T-cell (primary cell): ENCODE measurements at regions not wholly inside any gene's neighbourhood (a gene's known extent, or its start where the extent isn't known, plus 50 kb on each side); places are given as distances from the start of the nearest gene placed in this dataset.
"Not testable (repeated sequence)": the region's sequence is repeated elsewhere in the genome, so short reads cannot be mapped to it uniquely, and the experiment has no call there.

Experiments used
- ATAC-seq, 4 experiments: fragments of 200-7000 bp in 3 of 4; fragments of 150-1000 bp in 1 of 4; cut with Tn5 transposase; replicated peaks in 1 of 4; 1 replicate in 3 of 4; 2 replicates in 1 of 4; pipeline ENCODE4 v1.10.0; 2021; ENCODE audit warnings: moderate library complexity in 3 of 4, mild to moderate bottlenecking in 2 of 4, moderate number of reproducible peaks in 1 of 4
- CTCF ChIA-PET, 2 donors: fragments of 300-600 bp; sonication (Branson Sonifier 250); formaldehyde crosslinking; loops; one replicate each; lab custom pipeline; 2022; ENCODE audit warnings: antibody characterized with exemption in 2 of 2; lab: Charles Lee
- POLR2A ChIA-PET, 2 donors: fragments of 300-600 bp; sonication (Branson Sonifier 250); formaldehyde crosslinking; loops; one replicate each; lab custom pipeline; 2022; ENCODE audit warnings: antibody characterized with exemption in 2 of 2; lab: Charles Lee
- DNase-seq, 35 experiments: peaks; one replicate each; pipeline versions ENCODE4 v3.0.0 to v3.0.0-alpha.2; 2013 to 2023
- H3K27ac ChIP-seq: one replicate; pipeline ENCODE4 v1.5.1; 2013; ENCODE audit warnings: low read length
- H3K27me3 ChIP-seq, 2 experiments: replicated peaks in 1 of 2; 1 replicate in 1 of 2; 2 replicates in 1 of 2; pipeline versions ENCODE4 v1.6.1 to v1.7.0; 2013; ENCODE audit warnings: low read length in 1 of 2, mixed read lengths in 1 of 2; ENCODE audit not compliant: control insufficient read depth in 2 of 2, insufficient read depth in 2 of 2; ENCODE audit errors: extremely low read depth in 1 of 2
- H3K36me3 ChIP-seq, 2 donors: 1 replicate in 1 of 2; 2 replicates in 1 of 2; pipeline versions ENCODE4 v1.6.1 to v1.7.0; 2013; ENCODE audit warnings: low read length in 1 of 2; ENCODE audit not compliant: control insufficient read depth in 2 of 2, insufficient read depth in 1 of 2; ENCODE audit errors: extremely low read depth in 1 of 2
- H3K4me1 ChIP-seq, 2 experiments: 1 replicate in 1 of 2; 2 replicates in 1 of 2; pipeline versions ENCODE4 v1.6.1 to v1.7.0; 2013; ENCODE audit warnings: low read length in 2 of 2, mixed read lengths in 1 of 2; ENCODE audit not compliant: insufficient read depth in 2 of 2, control insufficient read depth in 1 of 2; ENCODE audit errors: extremely low read depth in 1 of 2
- H3K4me3 ChIP-seq, 2 donors: 1 replicate in 1 of 2; 2 replicates in 1 of 2; pipeline versions ENCODE4 v1.5.1 to v1.7.0; 2013; ENCODE audit warnings: mild to moderate bottlenecking in 2 of 2, low read length in 1 of 2, moderate library complexity in 1 of 2; ENCODE audit not compliant: control insufficient read depth in 1 of 2; ENCODE audit errors: extremely low read depth in 1 of 2
- H3K9me3 ChIP-seq: 2 replicates; pipeline ENCODE4 v1.7.0; 2013
- H3K27ac Mint-ChIP-seq, 2 donors: one replicate each; pipeline ENCODE4 v1.8.0; 2020 to 2021; ENCODE audit warnings: mild to moderate bottlenecking in 2 of 2, mixed read lengths in 2 of 2
- H3K27me3 Mint-ChIP-seq, 2 donors: one replicate each; pipeline ENCODE4 v1.8.0; 2021 to 2022; ENCODE audit warnings: mixed read lengths in 2 of 2
- H3K36me3 Mint-ChIP-seq: one replicate; pipeline ENCODE4 v1.8.0; 2021; ENCODE audit warnings: mixed read lengths
- H3K4me1 Mint-ChIP-seq, 3 donors: one replicate each; pipeline ENCODE4 v1.8.0; 2020 to 2022; ENCODE audit warnings: mixed read lengths in 3 of 3, mild to moderate bottlenecking in 1 of 3
- H3K4me3 Mint-ChIP-seq, 3 donors: one replicate each; pipeline ENCODE4 v1.8.0; 2020 to 2022; ENCODE audit warnings: mild to moderate bottlenecking in 3 of 3, mixed read lengths in 3 of 3, moderate library complexity in 3 of 3
- H3K9me3 Mint-ChIP-seq, 3 donors: one replicate each; pipeline ENCODE4 v1.8.0; 2020 to 2022; ENCODE audit warnings: mixed read lengths in 3 of 3
- WGBS: methylation state at CpG from one replicate; pipeline ENCODE4 v1.1.5; 2013; ENCODE audit warnings: missing lambda C conversion rate; ENCODE audit not compliant: insufficient coverage; 5-methylcytosine and 5-hydroxymethylcytosine counted together

- Mint-ChIP-seq H3K4me1 (no peaks in the 10 kb centered on the region), H3K27me3 (no peaks in the 10 kb centered on the region)
- ATAC-seq: no peak
Measured at GRCh38 chr4:134708026-134708425, 506.4 kb upstream of the PABPC4L start.

GRCh38 chr4:134702374-134702773, 500.8 kb upstream of the PABPC4L start:
- no peak overlapping the region for H3K27ac ChIP-seq
- H3K27ac Mint-ChIP-seq: no peak overlapping the region
- H3K4me1 Mint-ChIP-seq: no peaks in the 10 kb centered on the region
- ChIA-PET POLR2A (no interaction called here), CTCF (no interaction called here)
- no peaks in the 10 kb centered on the region for H3K36me3 ChIP-seq
- WGBS: 76% methylated on average over 2 of the region's 3 CpGs
- ATAC-seq (no peak), DNase-seq (no peak)
- no peak overlapping the region for H3K4me3 ChIP-seq
- no peaks in the 10 kb centered on the region for H3K27me3 ChIP-seq
- peaks cover 9 to 14% (median 10%) of the 10 kb centered on the region in 3 donors for H3K9me3 Mint-ChIP-seq
- no peaks in the 10 kb centered on the region for H3K4me1 ChIP-seq
- H3K36me3 Mint-ChIP-seq: no peaks in the 10 kb centered on the region
- H3K9me3 ChIP-seq: no peaks in the 10 kb centered on the region
- H3K4me3 Mint-ChIP-seq: no peak overlapping the region
- H3K27me3 Mint-ChIP-seq: no peaks in the 10 kb centered on the region

More at GRCh38 chr4:134708026-134708425, 506.4 kb upstream of the PABPC4L start:
- DNase-seq: no peak
- no peaks in the 10 kb centered on the region for H3K9me3 ChIP-seq
- ChIA-PET POLR2A (no interaction called here), CTCF (no interaction called here)
- H3K4me3 ChIP-seq: no peak overlapping the region
- Mint-ChIP-seq H3K4me3 (no peak overlapping the region), H3K27ac (no peak overlapping the region), H3K9me3 (peaks cover 6 to 10% (median 8%) of the 10 kb centered on the region in 3 donors), H3K36me3 (no peaks in the 10 kb centered on the region)
- no peaks in the 10 kb centered on the region for H3K4me1 ChIP-seq
- WGBS: no CpG with 5 or more reads among the region's 2 CpGs
- no peak overlapping the region for H3K27ac ChIP-seq
- H3K36me3 ChIP-seq: no peaks in the 10 kb centered on the region
- no peaks in the 10 kb centered on the region for H3K27me3 ChIP-seq

DNA sequence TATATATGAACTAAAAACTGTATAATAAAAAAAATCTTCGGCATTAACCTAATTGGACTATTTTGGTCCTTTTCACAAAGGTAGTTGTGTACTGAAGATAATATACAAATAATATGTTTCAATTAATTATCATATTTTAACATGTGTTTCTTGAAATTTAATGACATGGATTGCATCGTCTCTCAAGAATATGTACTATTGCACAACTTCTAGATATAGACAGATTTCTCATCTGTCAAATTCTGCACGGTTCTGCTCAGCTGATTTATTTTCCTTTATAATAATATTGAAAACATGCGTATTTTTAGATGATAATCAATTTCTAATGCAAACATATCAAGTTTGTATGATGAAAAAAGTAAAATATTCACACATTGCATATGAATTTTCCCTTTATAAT, 498.7 kb upstream of the PABPC4L start:
- no CpG with 5 or more reads among the region's 4 CpGs for WGBS
- ATAC-seq (no peak), DNase-seq (no peak)
- Histone ChIP-seq H3K27me3 (no peaks in the 10 kb centered on the region), H3K36me3 (no peaks in the 10 kb centered on the region), H3K4me3 (no peak overlapping the region), H3K9me3 (no peaks in the 10 kb centered on the region), H3K27ac (no peak overlapping the region), H3K4me1 (no peaks in the 10 kb centered on the region)
- Mint-ChIP-seq H3K27me3 (no peaks in the 10 kb centered on the region), H3K27ac (no peak overlapping the region), H3K36me3 (no peaks in the 10 kb centered on the region), H3K4me1 (no peaks in the 10 kb centered on the region), H3K9me3 (peaks cover 9 to 14% (median 10%) of the 10 kb centered on the region in 3 donors), H3K4me3 (no peak overlapping the region)
- ChIA-PET CTCF (no interaction called here), POLR2A (no interaction called here)

DNA sequence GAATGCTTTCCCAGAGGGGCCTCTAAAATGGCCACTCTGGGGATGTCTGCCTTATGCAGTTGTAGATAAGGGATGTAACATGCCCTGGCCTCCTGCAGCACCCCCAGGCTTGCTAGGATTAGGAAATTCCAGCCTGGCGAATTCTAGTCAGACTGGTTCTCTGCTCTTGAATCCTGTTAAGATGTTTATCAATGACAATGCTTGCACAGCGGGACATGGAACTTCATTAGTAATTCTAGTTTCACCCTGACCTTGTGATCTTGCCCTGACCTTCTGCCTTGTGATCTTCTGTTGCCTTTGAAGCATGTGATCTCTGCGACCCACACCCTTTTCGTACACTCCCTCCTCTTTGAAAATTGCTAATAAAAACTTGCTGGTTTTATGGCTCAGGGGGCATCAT, 497.2 kb upstream of the PABPC4L start:
- H3K27me3 ChIP-seq, ATAC-seq, H3K4me3 Mint-ChIP-seq, POLR2A ChIA-PET, DNase-seq, H3K27me3 Mint-ChIP-seq, H3K4me1 Mint-ChIP-seq, H3K27ac Mint-ChIP-seq, H3K36me3 ChIP-seq, H3K36me3 Mint-ChIP-seq, CTCF ChIA-PET, H3K4me1 ChIP-seq, H3K4me3 ChIP-seq, H3K27ac ChIP-seq, H3K9me3 ChIP-seq: not testable (repeated sequence)
- H3K9me3 Mint-ChIP-seq: peaks cover 9 to 23% (median 10%) of the 10 kb centered on the region in 3 donors
- 67% methylated on average over 3 of the region's 4 CpGs for WGBS

DNA sequence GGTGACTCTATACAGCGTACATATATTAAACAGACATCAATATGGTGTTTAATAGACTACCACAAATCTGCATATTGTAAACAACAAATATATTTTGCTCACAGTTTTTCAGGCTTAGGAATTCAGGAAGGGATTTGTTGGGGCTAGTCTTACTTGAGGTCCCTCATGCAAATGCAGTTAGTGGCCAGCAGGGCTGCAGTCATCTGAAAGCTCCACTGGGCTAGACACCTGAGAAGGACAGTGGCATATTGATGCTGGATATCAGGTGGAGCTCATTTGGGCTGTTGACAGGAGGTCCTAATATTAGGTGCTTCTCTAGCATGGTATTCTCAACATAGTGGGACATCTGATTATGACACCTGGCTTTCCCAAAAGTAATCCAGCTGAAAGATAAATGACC, 493.8 kb upstream of the PABPC4L start:
- Histone ChIP-seq H3K27ac (no peak overlapping the region), H3K4me3 (no peak overlapping the region), H3K4me1 (no peaks in the 10 kb centered on the region), H3K9me3 (no peaks in the 10 kb centered on the region), H3K36me3 (no peaks in the 10 kb centered on the region), H3K27me3 (no peaks in the 10 kb centered on the region)
- no peaks in the 10 kb centered on the region for H3K36me3 Mint-ChIP-seq
- DNase-seq (no peak), ATAC-seq (no peak)
- WGBS: no CpG with 5 or more reads among the region's 1 CpG
- CTCF ChIA-PET: no interaction called here
- POLR2A ChIA-PET: no interaction called here
- H3K9me3 Mint-ChIP-seq: peaks cover 9 to 27% (median 14%) of the 10 kb centered on the region in 3 donors
- H3K27me3 Mint-ChIP-seq: no peaks in the 10 kb centered on the region
- no peaks in the 10 kb centered on the region for H3K4me1 Mint-ChIP-seq
- H3K4me3 Mint-ChIP-seq: no peak overlapping the region
- H3K27ac Mint-ChIP-seq: no peak overlapping the region

- Histone ChIP-seq H3K27me3 (no peaks in the 10 kb centered on the region), H3K9me3 (no peaks in the 10 kb centered on the region), H3K27ac (no peak overlapping the region), H3K4me1 (no peaks in the 10 kb centered on the region), H3K4me3 (no peak overlapping the region), H3K36me3 (no peaks in the 10 kb centered on the region)
- 100% methylated on average over 1 of the region's 2 CpGs for WGBS
- Mint-ChIP-seq H3K9me3 (peaks cover 7 to 18% (median 9%) of the 10 kb centered on the region in 3 donors), H3K4me1 (no peaks in the 10 kb centered on the region), H3K36me3 (no peaks in the 10 kb centered on the region), H3K27ac (no peak overlapping the region), H3K27me3 (no peaks in the 10 kb centered on the region), H3K4me3 (no peak overlapping the region)
- DNase-seq (no peak), ATAC-seq (no peak)
- ChIA-PET CTCF (no interaction called here), POLR2A (no interaction called here)
Measured at GRCh38 chr4:134691915-134692314, 490.3 kb upstream of the PABPC4L start.
